GM23248 (cell line): ENCODE measurements at regions not wholly inside any gene's neighbourhood (a gene's known extent, or its start where the extent isn't known, plus 50 kb on each side); places are given as distances from the start of the nearest gene placed in this dataset.

Experiments
- DNase-seq: peaks from one replicate; pipeline ENCODE4 v3.0.0-alpha.2; 2015
- H2AFZ ChIP-seq: fragments of 200-600 bp; sonication (generic); 2 replicates; pipeline ENCODE4 v1.6.1; 2016; ENCODE audit warnings: antibody characterized with exemption
- H3F3A ChIP-seq: fragments of 200-600 bp; sonication (generic); 2 replicates; pipeline ENCODE4 v1.6.1; 2016; ENCODE audit warnings: mild to moderate bottlenecking, antibody characterized with exemption, mixed run types; ENCODE audit not compliant: insufficient read depth
- H3K27ac ChIP-seq: fragments of 200-600 bp; sonication (generic); 2 replicates; pipeline ENCODE4 v1.5.1; 2016; ENCODE audit warnings: mild to moderate bottlenecking
- H3K27me3 ChIP-seq: fragments of 200-600 bp; sonication (generic); replicated peaks from 2 replicates; pipeline ENCODE4 v1.6.1; 2016; ENCODE audit warnings: mild to moderate bottlenecking; ENCODE audit not compliant: insufficient read depth
- H3K36me3 ChIP-seq: fragments of 200-600 bp; sonication (generic); 2 replicates; pipeline ENCODE4 v1.6.1; 2016; ENCODE audit warnings: low read depth, mild to moderate bottlenecking
- H3K4me1 ChIP-seq: fragments of 200-600 bp; sonication (generic); 2 replicates; pipeline ENCODE4 v1.6.1; 2016; ENCODE audit warnings: mild to moderate bottlenecking; ENCODE audit not compliant: insufficient read depth
- H3K4me2 ChIP-seq: fragments of 200-600 bp; sonication (generic); one replicate; pipeline ENCODE4 v1.6.1; 2016; ENCODE audit warnings: mild to moderate bottlenecking; ENCODE audit not compliant: unreplicated experiment
- H3K4me3 ChIP-seq: fragments of 200-600 bp; sonication (generic); 2 replicates; pipeline ENCODE4 v1.5.1; 2016; ENCODE audit warnings: mild to moderate bottlenecking
- H3K79me2 ChIP-seq: fragments of 200-600 bp; sonication (generic); 2 replicates; pipeline ENCODE4 v1.6.1; 2016; ENCODE audit warnings: mild to moderate bottlenecking; ENCODE audit not compliant: insufficient read depth
- H3K9ac ChIP-seq: fragments of 200-600 bp; sonication (generic); 2 replicates; pipeline ENCODE4 v1.6.1; 2016; ENCODE audit warnings: mild to moderate bottlenecking
- H3K9me2 ChIP-seq: fragments of 200-600 bp; sonication (generic); 2 replicates; pipeline ENCODE4 v1.6.1; 2016; ENCODE audit warnings: mixed run types, mild to moderate bottlenecking, moderate library complexity; ENCODE audit not compliant: insufficient read depth
- H3K9me3 ChIP-seq: fragments of 200-600 bp; sonication (generic); one replicate; pipeline ENCODE4 v1.6.1; 2017; ENCODE audit warnings: low read depth
- H4K20me1 ChIP-seq: fragments of 200-600 bp; sonication (generic); 2 replicates; pipeline ENCODE4 v1.6.0; 2016; ENCODE audit not compliant: insufficient read depth
- EZH2 ChIP-seq: fragments of 200-600 bp; sonication (generic); IDR thresholded peaks from 2 replicates; pipeline ENCODE4 v1.6.1; 2018; ENCODE audit warnings: antibody characterized with exemption, mild to moderate bottlenecking; ENCODE audit not compliant: insufficient read depth, poor library complexity, severe bottlenecking
- EZH2phosphoT487 ChIP-seq: fragments of 200-600 bp; sonication (generic); IDR thresholded peaks from 2 replicates; pipeline ENCODE4 v1.6.1; 2018; ENCODE audit warnings: antibody characterized with exemption, moderate library complexity, mild to moderate bottlenecking, low read depth; ENCODE audit not compliant: insufficient read depth
- WGBS, 2 experiments: methylation state at CpG; one replicate each; pipeline ENCODE4 v1.1.6; 2015 to 2017; ENCODE audit warnings: low lambda C conversion rate in 2 of 2, low coverage in 1 of 2; ENCODE audit errors: missing lambda C conversion rate in 2 of 2; 5-methylcytosine and 5-hydroxymethylcytosine counted together
- in situ Hi-C: fragments of 300-500 bp; cut with MboI; formaldehyde crosslinking; loops from 2 replicates; pipeline ENCODE4 v1.15.0; 2020

DNA sequence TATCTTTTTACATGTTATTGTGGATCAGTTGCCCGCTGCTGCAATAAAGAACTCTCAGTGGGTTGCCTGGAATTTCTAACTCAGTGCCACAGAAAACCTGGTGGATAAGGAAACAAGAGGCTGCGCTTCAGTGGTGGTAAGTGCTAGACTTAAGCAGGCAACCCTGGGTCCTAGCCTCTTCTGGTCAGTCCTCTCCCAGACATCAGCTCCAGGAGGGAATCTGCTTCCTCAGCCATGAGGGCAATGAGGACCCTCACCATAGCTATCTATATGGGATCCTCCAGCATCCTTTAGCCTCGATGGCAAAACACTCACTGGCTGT, 490.7 kb upstream of the SULF2 start:
- Histone ChIP-seq H3K36me3 (no peaks in the 10 kb centered on the region), H3K9me3 (no peaks in the 10 kb centered on the region), H3K9ac (no peak overlapping the region), H4K20me1 (no peaks in the 10 kb centered on the region), H3K4me3 (no peak overlapping the region), H3K4me1 (no peaks in the 10 kb centered on the region), H3K9me2 (no peaks in the 10 kb centered on the region), H3K27me3 (peaks cover 27% of the 10 kb centered on the region), H3K27ac (no peak overlapping the region), H2AFZ (no peak overlapping the region), H3K79me2 (no peaks in the 10 kb centered on the region), H3K4me2 (no peak overlapping the region), H3F3A (no peaks in the 10 kb centered on the region)
- DNase-seq, result no peak
- TF ChIP-seq EZH2phosphoT487 (no peak), EZH2 (no peak)
- in situ Hi-C loops, result no loop called here
- 52 to 62% methylated on average over 3 of the region's 3 CpGs for WGBS, 2 experiments

DNA sequence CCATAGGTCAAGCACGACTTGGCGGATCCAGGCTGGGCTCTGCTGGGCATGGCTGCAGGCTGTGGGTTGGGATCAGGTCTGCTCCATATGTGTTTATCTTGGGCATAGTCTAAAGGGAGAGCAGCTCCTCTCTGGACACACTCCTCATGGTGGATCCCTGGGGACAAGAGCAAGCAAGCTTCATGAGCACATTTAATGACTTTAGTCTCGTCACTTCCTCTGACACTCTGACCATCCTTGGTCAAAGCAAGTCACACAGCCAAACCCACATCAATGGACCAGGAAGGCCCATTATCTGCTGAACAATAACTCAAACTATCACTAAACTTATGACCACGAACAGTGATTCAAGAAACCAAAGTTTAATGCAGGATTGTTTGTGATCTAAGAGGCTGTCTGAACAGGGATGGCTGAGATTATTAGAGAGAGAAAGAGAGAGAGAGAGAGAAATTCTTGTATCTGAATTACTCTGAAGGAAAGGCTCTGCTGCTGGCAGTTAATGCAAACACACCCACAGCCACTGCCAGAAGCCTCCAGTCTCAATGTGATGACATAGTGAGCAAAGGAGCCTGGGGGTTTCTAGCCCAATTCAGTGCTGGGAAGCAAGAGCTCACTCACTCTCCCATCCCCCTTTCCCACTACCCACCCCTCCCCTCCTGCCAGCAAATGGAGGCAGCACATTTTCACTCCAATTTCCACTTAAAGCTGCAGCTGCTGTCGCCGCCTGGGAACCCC, 490.2 kb upstream of the SULF2 start:
- no peaks in the 10 kb centered on the region for H3F3A ChIP-seq
- H2AFZ ChIP-seq, result no peak overlapping the region
- H3K4me1 ChIP-seq, result no peaks in the 10 kb centered on the region
- WGBS, 2 experiments, result 60 to 66% methylated on average over 6 of the region's 6 CpGs
- H3K27ac ChIP-seq, result no peak overlapping the region
- TF ChIP-seq EZH2, result no peak
- H3K9me3 ChIP-seq, result no peaks in the 10 kb centered on the region
- no peaks in the 10 kb centered on the region for H4K20me1 ChIP-seq
- peak; percentile 14 for DNase-seq
- no peak overlapping the region for H3K4me2 ChIP-seq
- no peak overlapping the region for H3K9ac ChIP-seq
- peaks cover 24% of the 10 kb centered on the region for H3K27me3 ChIP-seq
- no peaks in the 10 kb centered on the region for H3K9me2 ChIP-seq
- in situ Hi-C loops, result no loop called here
- no peaks in the 10 kb centered on the region for H3K79me2 ChIP-seq
- no peaks in the 10 kb centered on the region for H3K36me3 ChIP-seq
- no peak overlapping the region for H3K4me3 ChIP-seq

DNA sequence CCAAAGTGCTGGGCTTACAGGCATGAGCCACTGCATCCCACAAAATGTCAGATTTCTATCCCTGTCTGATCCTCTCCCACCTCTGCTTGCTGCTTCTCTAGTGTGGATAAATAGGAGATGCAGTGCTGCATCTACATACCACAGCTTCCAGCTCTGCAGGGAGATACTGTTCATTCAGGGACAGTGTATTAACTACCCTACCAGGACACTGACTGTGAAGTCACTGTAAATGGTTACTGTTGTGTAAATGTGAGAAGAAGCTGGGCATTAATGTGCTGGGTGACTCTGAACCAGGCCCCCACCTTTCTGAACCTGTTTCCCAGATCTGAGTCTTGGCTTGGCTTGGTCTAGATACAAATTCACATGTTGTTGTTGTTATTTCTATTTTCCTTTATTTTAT, 488.6 kb upstream of the SULF2 start:
- H3K27me3 ChIP-seq, result peaks cover 34% of the 10 kb centered on the region
- no peaks in the 10 kb centered on the region for H3F3A ChIP-seq
- H3K36me3 ChIP-seq, result no peaks in the 10 kb centered on the region
- H3K9me2 ChIP-seq, result no peaks in the 10 kb centered on the region
- H3K9ac ChIP-seq, result no peak overlapping the region
- H3K4me2 ChIP-seq, result no peak overlapping the region
- DNase-seq, result no peak
- H3K4me1 ChIP-seq, result no peaks in the 10 kb centered on the region
- H3K27ac ChIP-seq, result no peak overlapping the region
- in situ Hi-C loops, result no loop called here
- H2AFZ ChIP-seq, result no peak overlapping the region
- no peaks in the 10 kb centered on the region for H3K79me2 ChIP-seq
- TF ChIP-seq EZH2phosphoT487 (no peak), EZH2 (no peak)
- no peak overlapping the region for H3K4me3 ChIP-seq
- H4K20me1 ChIP-seq, result no peaks in the 10 kb centered on the region
- no peaks in the 10 kb centered on the region for H3K9me3 ChIP-seq

DNA sequence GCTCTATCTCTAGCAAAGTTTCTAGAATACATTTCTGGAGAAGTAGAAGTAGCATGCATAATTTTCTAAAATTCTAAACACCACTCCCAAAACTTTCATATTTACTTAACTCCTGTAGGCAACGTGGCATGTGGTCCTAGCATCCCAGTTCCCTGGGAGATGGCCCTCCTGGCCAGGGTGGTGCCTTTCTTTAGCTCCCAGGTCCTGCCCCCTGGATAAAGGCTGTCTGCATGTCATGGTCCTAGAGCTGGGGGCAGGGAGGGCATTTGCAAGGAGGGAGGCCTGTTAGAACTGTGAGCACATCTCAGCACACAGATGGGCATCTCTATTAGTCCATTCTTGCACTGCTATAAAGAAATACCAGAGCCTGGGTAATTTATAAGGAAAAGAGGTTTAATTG, 485.6 kb upstream of the SULF2 start:
- H3K36me3 ChIP-seq, result no peaks in the 10 kb centered on the region
- 33 to 52% methylated on average over 1 of the region's 1 CpG for WGBS, 2 experiments
- TF ChIP-seq EZH2phosphoT487 (no peak), EZH2 (no peak)
- H3K27ac ChIP-seq, result no peak overlapping the region
- H3K9ac ChIP-seq, result no peak overlapping the region
- in situ Hi-C loops, result no loop called here
- peaks cover 21% of the 10 kb centered on the region for H3K27me3 ChIP-seq
- H3F3A ChIP-seq, result no peaks in the 10 kb centered on the region
- H3K79me2 ChIP-seq, result no peaks in the 10 kb centered on the region
- no peaks in the 10 kb centered on the region for H4K20me1 ChIP-seq
- H3K9me2 ChIP-seq, result no peaks in the 10 kb centered on the region
- H3K4me1 ChIP-seq, result no peaks in the 10 kb centered on the region
- no peaks in the 10 kb centered on the region for H3K9me3 ChIP-seq
- H2AFZ ChIP-seq, result no peak overlapping the region
- H3K4me2 ChIP-seq, result no peak overlapping the region
- H3K4me3 ChIP-seq, result no peak overlapping the region
- DNase-seq, result no peak
